CMK (cell line): ENCODE measurements at regions not wholly inside any gene's neighbourhood (a gene's known extent, or its start where the extent isn't known, plus 50 kb on each side); places are given as distances from the start of the nearest gene placed in this dataset.

Experiments
- DNase-seq: peaks from one replicate; pipeline ENCODE4 v3.0.0-alpha.2; 2010; ENCODE audit warnings: low read depth

GRCh38 chr1:238191170-238191569, 300.4 kb upstream of the ZP4 start:
- DNase-seq: no peak

- no peak for DNase-seq
Observed at GRCh38 chr1:238187575-238187949, 296.8 kb upstream of the ZP4 start.

GRCh38 chr1:238186887-238187574, 296.3 kb upstream of the ZP4 start:
- DNase-seq: no peak

GRCh38 chr1:238177960-238178645, 287.4 kb upstream of the ZP4 start:
- DNase-seq: no peak

- no peak for DNase-seq
Observed at GRCh38 chr1:238177351-238177750, 286.6 kb upstream of the ZP4 start.

GRCh38 chr1:238176441-238176840, 285.7 kb upstream of the ZP4 start:
- DNase-seq: no peak

- DNase-seq: no peak
Observed at GRCh38 chr1:238171985-238172384, 281.3 kb upstream of the ZP4 start.

GRCh38 chr1:238161955-238162354, 271.2 kb upstream of the ZP4 start:
- DNase-seq: no peak

- no peak for DNase-seq
Observed at GRCh38 chr1:238153939-238154338, 263.2 kb upstream of the ZP4 start.

GRCh38 chr1:238153253-238153652, 262.5 kb upstream of the ZP4 start:
- no peak for DNase-seq

GRCh38 chr1:238152119-238152518, 261.4 kb upstream of the ZP4 start:
- no peak for DNase-seq

GRCh38 chr1:238143038-238143437, 252.3 kb upstream of the ZP4 start:
- DNase-seq: no peak

- no peak for DNase-seq
Observed at GRCh38 chr1:238141353-238141752, 250.6 kb upstream of the ZP4 start.

- no peak for DNase-seq
Observed at GRCh38 chr1:238139713-238140112, 249.0 kb upstream of the ZP4 start.

- no peak for DNase-seq
Observed at GRCh38 chr1:238138059-238138626, 247.4 kb upstream of the ZP4 start.

- no peak for DNase-seq
Observed at GRCh38 chr1:238135708-238136664, 245.3 kb upstream of the ZP4 start.

GRCh38 chr1:238129677-238130076, 239.0 kb upstream of the ZP4 start:
- no peak for DNase-seq

GRCh38 chr1:238123201-238123600, 232.5 kb upstream of the ZP4 start:
- no peak for DNase-seq

GRCh38 chr1:238119861-238120260, 229.1 kb upstream of the ZP4 start:
- no peak for DNase-seq

GRCh38 chr1:238119060-238119459, 228.3 kb upstream of the ZP4 start:
- no peak for DNase-seq

GRCh38 chr1:238115852-238116251, 225.1 kb upstream of the ZP4 start:
- DNase-seq: no peak

GRCh38 chr1:238112952-238113621, 222.4 kb upstream of the ZP4 start:
- DNase-seq: no peak
